Femur (tissue), 1 donor: ENCODE measurements at regions not wholly inside any gene's neighbourhood (a gene's known extent, or its start where the extent isn't known, plus 50 kb on each side); places are given as distances from the start of the nearest gene placed in this dataset.
"Not testable (repeated sequence)": the region's sequence is repeated elsewhere in the genome, so short reads cannot be mapped to it uniquely, and the experiment has no call there.

Source experiments
- DNase-seq: peaks from one replicate; pipeline ENCODE4 v3.0.0-alpha.2; 2017

GRCh38 chr5:179497636-179498340, 52.6 kb upstream of the RUFY1 start:
- no peak for DNase-seq

GRCh38 chr5:179495906-179496455, 54.4 kb upstream of the RUFY1 start:
- no peak for DNase-seq

DNA sequence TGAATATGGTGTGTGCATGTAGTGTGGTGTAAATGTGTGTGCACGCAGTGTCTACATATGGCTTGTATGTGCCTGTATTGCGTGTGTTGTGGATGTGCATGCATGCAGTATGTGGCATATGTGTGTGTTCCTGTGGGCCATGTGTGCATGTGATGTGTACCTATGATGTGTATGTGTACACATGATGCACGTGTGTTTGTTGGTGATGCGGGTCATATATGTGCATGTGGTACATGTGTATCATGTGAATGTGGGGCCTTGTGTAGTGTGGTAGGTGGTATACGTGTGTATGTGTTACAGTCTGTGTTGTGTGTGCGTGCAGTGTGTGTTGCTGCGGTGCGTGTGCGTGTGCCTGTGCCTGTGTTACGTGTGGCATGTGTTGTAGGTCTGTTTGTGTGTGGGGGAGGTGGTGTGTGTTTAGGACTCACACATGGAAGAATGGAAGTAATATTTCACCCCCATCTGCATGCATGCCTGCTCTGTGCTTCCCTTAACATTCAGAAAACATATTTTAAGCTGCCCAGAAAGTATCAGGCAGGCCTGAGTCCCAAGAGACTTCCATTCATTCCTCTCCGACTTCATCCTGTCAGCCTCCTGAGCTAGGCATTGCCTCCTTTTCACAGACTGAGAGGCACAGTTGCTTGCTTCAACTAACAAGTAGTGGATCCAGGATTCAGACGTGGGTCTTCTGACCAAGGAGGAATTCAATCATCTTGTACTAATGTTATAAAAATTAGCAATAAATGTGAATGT, 55.4 kb upstream of the RUFY1 start:
- no peak for DNase-seq

DNA sequence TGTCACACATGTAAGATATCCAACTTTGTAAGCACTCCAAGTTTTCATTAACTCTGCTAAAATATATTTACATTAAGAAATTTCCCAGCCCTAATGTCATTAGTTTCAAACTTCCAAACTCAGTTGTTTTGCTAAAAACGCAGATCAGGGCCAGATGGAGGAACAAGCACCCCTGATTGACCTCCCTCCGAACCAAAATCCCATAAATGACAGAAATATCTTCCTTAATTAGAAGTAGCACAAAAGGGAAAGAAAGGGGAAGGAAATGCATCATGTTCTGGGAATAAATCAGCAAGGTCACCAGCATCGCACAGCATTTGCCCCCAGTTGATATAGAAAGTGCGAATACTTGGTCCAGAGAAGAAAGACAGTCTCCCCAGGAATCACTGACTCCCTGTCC, 61.4 kb upstream of the RUFY1 start:
- no peak for DNase-seq

GRCh38 chr5:179488491-179488890, 61.9 kb upstream of the RUFY1 start:
- DNase-seq: peak; percentile 70

DNA sequence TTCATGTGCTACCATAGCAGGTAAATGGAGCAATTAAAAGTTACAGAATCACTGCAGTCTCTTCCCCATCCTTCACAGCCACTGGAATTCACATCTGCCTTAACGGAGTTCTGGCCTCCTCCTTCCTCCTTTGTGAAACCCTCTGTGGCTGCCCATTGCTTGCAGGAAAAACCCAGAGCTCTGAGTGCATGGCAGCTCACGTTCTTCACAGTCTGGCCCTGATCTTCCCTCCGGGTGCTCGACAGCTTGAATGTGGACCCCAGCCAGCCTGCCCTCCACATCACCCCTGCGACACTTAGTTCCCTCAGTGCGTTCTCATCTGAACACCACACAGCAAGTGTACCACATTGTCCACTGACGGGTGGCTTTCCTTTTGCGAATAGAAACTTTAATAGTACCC, 63.2 kb upstream of the RUFY1 start:
- DNase-seq: no peak

DNA sequence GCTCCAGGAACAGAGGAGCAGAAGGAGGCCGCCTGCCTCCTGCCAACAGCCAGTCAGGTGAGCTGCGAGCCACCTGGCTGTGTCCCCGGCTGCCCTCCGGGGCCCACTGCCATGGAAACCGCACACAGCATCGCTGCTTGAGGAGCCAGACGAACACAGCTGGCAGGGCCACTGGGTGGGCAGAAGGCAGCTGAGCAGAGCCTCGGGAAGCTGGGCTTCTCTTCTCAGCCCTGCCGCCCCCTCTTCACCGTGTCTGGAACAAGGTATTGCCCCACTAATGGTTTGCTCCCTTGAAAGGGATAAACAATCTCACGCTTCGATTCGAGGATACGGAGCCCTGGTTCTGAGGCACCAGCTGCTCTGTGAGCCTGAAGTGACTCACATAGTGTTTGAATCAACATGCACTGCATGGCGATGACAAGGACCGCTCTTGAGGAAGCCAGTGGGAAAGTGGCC, 63.7 kb upstream of the RUFY1 start:
- DNase-seq: no peak

GRCh38 chr5:179485845-179486575, 64.3 kb upstream of the RUFY1 start:
- no peak for DNase-seq

DNA sequence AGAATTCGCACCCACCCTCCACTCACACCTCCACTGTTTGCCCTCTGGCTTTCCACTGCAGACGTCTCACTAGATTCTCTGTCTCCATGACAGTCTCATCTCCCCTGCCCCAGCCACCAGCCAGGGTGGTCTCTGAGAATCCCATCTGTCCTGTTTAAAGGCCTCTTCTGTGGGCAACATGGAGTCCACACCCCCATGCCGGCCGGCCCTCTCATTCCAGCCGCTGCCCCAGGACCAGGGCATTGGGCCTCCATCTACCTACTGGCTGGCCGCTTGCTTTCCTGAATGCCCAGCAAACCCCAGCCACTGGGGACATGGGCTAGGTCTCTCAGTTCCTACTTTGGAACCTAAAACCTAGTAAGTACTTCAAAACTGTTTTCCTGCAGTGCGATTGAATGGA, 65.6 kb upstream of the RUFY1 start:
- DNase-seq: no peak

DNA sequence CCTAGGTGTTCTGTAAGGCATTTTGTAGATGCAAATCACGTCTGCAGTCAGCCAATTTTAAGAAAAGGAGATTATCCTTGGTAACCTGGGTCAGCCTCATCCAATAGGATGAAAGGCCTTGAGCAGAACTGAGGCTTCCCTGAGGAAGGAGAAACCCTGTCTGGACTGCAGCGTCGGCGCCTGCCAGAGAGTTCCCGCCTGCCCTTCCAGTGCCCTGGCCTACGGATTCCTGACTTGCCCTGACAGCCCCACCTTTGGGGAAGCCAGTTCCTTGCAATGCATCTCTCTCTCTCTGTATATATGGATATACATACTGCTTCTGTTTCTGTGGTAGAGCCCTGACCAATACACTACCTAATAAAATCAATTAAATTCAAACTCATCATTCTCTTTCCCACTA, 66.2 kb upstream of the RUFY1 start:
- no peak for DNase-seq

GRCh38 chr5:179478624-179479023, 71.7 kb upstream of the RUFY1 start:
- DNase-seq: no peak

GRCh38 chr5:179475208-179475751, 75.1 kb upstream of the RUFY1 start:
- DNase-seq: no peak

- DNase-seq: no peak
Observed at GRCh38 chr5:179472641-179473040, 77.7 kb upstream of the RUFY1 start.

DNA sequence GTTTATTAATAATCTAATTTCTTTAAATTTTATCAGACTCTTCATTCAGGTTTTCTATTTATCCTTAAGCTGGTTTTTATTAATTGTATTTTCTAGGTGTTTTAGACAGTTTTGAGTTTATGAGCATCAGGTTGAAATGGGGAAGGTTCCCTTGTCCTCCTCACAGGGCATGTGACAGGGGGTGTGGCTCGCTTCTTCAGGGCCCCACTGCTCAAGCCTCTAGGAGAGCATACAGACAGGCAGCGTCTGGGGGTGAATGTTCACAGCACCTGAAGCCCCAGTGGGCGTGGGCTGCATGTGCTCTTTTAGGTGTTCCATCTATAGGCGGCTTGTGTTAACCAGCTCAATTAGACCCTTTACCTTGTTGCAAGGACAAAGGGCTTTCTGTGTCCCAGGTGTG, 78.2 kb upstream of the RUFY1 start:
- DNase-seq: no peak

DNA sequence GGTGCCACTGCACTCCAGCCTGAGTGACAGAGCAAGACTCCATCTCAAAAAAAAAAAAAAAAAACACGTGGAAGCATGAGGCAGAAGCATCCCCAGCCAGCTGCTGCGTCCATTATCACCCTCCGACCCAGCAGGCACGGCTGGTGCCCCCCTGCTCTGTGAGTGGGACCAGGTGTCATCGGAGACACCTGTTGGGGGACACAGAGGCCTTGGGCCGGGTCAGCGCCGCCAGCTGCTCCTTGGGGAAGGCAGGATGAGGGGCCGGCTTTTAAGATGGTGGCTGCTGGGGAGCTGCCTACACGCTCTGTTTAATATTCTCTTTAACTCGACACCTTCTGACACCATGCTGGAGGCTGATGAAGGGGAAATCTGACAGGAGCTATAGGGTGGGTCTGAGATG, 80.2 kb upstream of the RUFY1 start:
- no peak for DNase-seq

- no peak for DNase-seq
Observed at GRCh38 chr5:179468696-179469095, 81.7 kb upstream of the RUFY1 start.

- no peak for DNase-seq
Observed at GRCh38 chr5:179467441-179467840, 82.9 kb upstream of the RUFY1 start.

- no peak for DNase-seq
Observed at GRCh38 chr5:179464631-179465030, 85.7 kb upstream of the RUFY1 start.

DNA sequence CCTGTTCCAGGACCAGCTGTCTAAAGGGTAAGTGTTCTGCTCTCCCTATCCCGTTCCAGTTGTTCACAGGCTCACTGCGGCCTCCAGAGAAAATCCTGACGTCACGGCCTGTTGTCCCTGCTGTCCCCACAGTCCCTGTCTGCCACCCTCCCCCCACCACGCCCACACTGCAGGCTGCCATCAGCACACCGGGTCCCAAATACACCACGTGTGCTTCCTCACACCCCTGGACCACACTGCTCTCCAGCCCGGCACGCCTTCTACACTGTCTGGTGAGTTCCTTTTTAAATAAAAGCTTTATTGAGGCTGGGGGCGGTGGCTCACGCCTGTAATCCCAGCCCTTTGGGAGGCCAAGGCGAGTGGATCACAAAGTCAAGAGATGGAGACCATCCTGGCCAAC, 88.3 kb upstream of the RUFY1 start:
- DNase-seq: no peak

DNA sequence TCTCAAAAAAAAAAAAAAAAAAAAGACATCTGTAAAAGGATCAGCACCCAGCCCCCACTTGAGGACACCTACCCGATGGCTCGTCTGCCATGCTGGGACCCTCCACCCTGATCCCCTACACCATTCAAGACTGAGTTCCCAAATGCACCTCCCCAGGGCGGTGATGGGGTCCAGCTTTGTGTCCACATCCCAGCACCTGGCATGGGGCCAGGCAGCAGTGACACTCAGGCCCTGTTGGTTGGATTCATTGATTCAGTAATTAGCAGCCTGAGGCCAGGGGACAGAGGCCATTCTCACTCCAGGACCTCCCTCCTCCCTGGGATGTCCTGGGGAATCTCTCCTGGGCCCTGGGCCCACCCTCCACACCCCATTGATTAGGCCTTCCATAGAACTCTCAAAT, 88.8 kb upstream of the RUFY1 start:
- no peak for DNase-seq

- no peak for DNase-seq
Observed at GRCh38 chr5:179459771-179460170, 90.6 kb upstream of the RUFY1 start.

- DNase-seq: no peak
Observed at GRCh38 chr5:179457612-179458011, 92.7 kb upstream of the RUFY1 start.

- DNase-seq: not testable (repeated sequence)
Observed at GRCh38 chr5:179456075-179456474, 94.3 kb upstream of the RUFY1 start.
